Endothelial cell of umbilical vein (primary cell): ENCODE measurements at regions not wholly inside any gene's neighbourhood (a gene's known extent, or its start where the extent isn't known, plus 50 kb on each side); places are given as distances from the start of the nearest gene placed in this dataset.

Experiments used
- BruUV-seq: library from RNA; stranded (reverse); fragments of 400-500 nt; replicated peaks from 2 replicates; lab custom pipeline; 2021; lab: Mats Ljungman, UMichigan
- CTCF ChIA-PET: fragments of 300-600, 350-600 bp; sonication (Branson Sonifier 250); formaldehyde crosslinking; loops from one replicate; lab custom pipeline; 2021; ENCODE audit warnings: antibody characterized with exemption, inconsistent platforms; lab: Charles Lee
- POLR2A ChIA-PET: fragments of 300-600, 350-600 bp; sonication (Branson Sonifier 250); formaldehyde crosslinking; loops from one replicate; lab custom pipeline; 2021; ENCODE audit warnings: antibody characterized with exemption, inconsistent platforms; lab: Charles Lee
- DNase-seq: peaks from one replicate; pipeline ENCODE4 v3.0.0-alpha.2; 2011; ENCODE audit warnings: low read depth, low spot score
- FAIRE-seq: peaks from 2 replicates; lab custom pipeline; 2011; peaks lifted over from hg19 to GRCh38; lab: Jason Lieb, UNC
- H2AFZ ChIP-seq: 2 replicates; pipeline ENCODE4 v1.6.0; 2012; ENCODE audit warnings: low read depth, low read length, control low read depth, inconsistent platforms
- H3K27ac ChIP-seq: 2 replicates; pipeline ENCODE4 v1.5.1; 2011; ENCODE audit warnings: low read depth, mild to moderate bottlenecking, control low read depth, low read length, moderate library complexity; ENCODE audit not compliant: insufficient read depth
- H3K27me3 ChIP-seq, 2 experiments: 2 replicates each; pipeline versions ENCODE4 v1.6.0 to v1.6.1; 2011; ENCODE audit warnings: low read length in 2 of 2, mixed read lengths in 1 of 2; ENCODE audit not compliant: control insufficient read depth in 2 of 2, insufficient read depth in 2 of 2
- H3K36me3 ChIP-seq, 2 experiments: 2 replicates in 1 of 2; 3 replicates in 1 of 2; pipeline ENCODE4 v1.5.1; 2011; ENCODE audit warnings: low read length in 2 of 2, mild to moderate bottlenecking in 1 of 2, moderate library complexity in 1 of 2; ENCODE audit not compliant: control insufficient read depth in 2 of 2, insufficient read depth in 2 of 2; ENCODE audit errors: extremely low read depth in 1 of 2
- H3K4me1 ChIP-seq: 3 replicates; pipeline ENCODE4 v1.5.1; 2011; ENCODE audit warnings: mild to moderate bottlenecking, low read length; ENCODE audit not compliant: control insufficient read depth, insufficient read depth; ENCODE audit errors: extremely low read depth
- H3K4me2 ChIP-seq: 2 replicates; pipeline ENCODE4 v1.6.1; 2011; ENCODE audit warnings: low read length, control low read depth, mixed read lengths; ENCODE audit not compliant: insufficient read depth
- H3K4me3 ChIP-seq, 3 experiments: fragments of 200-600 bp in 1 of 3; sonication (generic), shearing (Covaris generic) in 1 of 3; replicated peaks in 1 of 3; 2 replicates each; pipeline ENCODE4 v1.5.1; 2011 to 2016; ENCODE audit warnings: control low read depth in 3 of 3, low read length in 3 of 3, mild to moderate bottlenecking in 2 of 3, inconsistent platforms in 1 of 3, low read depth in 1 of 3, moderate library complexity in 1 of 3; ENCODE audit not compliant: insufficient read depth in 1 of 3
- H3K79me2 ChIP-seq: 2 replicates; pipeline ENCODE4 v1.6.0; 2012; ENCODE audit warnings: low read length, inconsistent platforms; ENCODE audit not compliant: control insufficient read depth, insufficient read depth
- H3K9ac ChIP-seq: replicated peaks from 2 replicates; pipeline ENCODE3; 2011; ENCODE audit warnings: low read length, control low read depth; ENCODE audit not compliant: insufficient read depth; ENCODE audit errors: extremely low read depth
- H3K9me1 ChIP-seq: replicated peaks from 3 replicates; pipeline ENCODE4 v1.6.0; 2011; ENCODE audit warnings: mild to moderate bottlenecking, low read length; ENCODE audit not compliant: control insufficient read depth, insufficient read depth; ENCODE audit errors: extremely low read depth
- H3K9me3 ChIP-seq: replicated peaks from 2 replicates; pipeline ENCODE4 v1.5.1; 2012; ENCODE audit warnings: low read length, inconsistent platforms; ENCODE audit not compliant: control insufficient read depth, insufficient read depth
- H4K20me1 ChIP-seq: replicated peaks from 2 replicates; pipeline ENCODE3; 2011; ENCODE audit warnings: mild to moderate bottlenecking, low read length; ENCODE audit not compliant: control insufficient read depth, insufficient read depth; ENCODE audit errors: extremely low read depth
- EZH2 ChIP-seq: IDR thresholded peaks from 2 replicates; pipeline ENCODE4 v1.6.1; 2012; ENCODE audit warnings: borderline replicate concordance, low read depth, mild to moderate bottlenecking, moderate library complexity, low read length, inconsistent platforms; ENCODE audit not compliant: severe bottlenecking
- FOS ChIP-seq: IDR thresholded peaks from 2 replicates; pipeline ENCODE4 v1.6.1; 2011; ENCODE audit warnings: mild to moderate bottlenecking, low read length, moderate library complexity, borderline replicate concordance; ENCODE audit not compliant: insufficient read depth
- GATA2 ChIP-seq: IDR thresholded peaks from 2 replicates; pipeline ENCODE4 v1.7.0; 2011; ENCODE audit warnings: low read depth, mild to moderate bottlenecking, moderate library complexity, mixed read lengths, low read length; ENCODE audit not compliant: insufficient read length, insufficient read depth
- JUN ChIP-seq: IDR thresholded peaks from 2 replicates; pipeline ENCODE4 v1.6.1; 2011; ENCODE audit warnings: borderline replicate concordance, low read depth; ENCODE audit not compliant: insufficient read length, insufficient read depth
- MYC ChIP-seq: IDR thresholded peaks from one replicate; pipeline ENCODE4 v1.6.1; 2011; ENCODE audit warnings: mild to moderate bottlenecking, low read depth, low read length
- POLR2A ChIP-seq: IDR thresholded peaks from 2 replicates; pipeline ENCODE4 v1.6.1; 2012; ENCODE audit warnings: low read depth, mild to moderate bottlenecking, control low read depth, low read length
- POLR2AphosphoS5 ChIP-seq: IDR thresholded peaks from 2 replicates; pipeline ENCODE4 v1.6.1; 2012; ENCODE audit warnings: low read depth, mild to moderate bottlenecking, control low read depth, low read length, moderate library complexity; ENCODE audit not compliant: insufficient read depth
- dilution Hi-C: fragments of 300-500 bp; cut with MboI; formaldehyde crosslinking; loops from one replicate; pipeline ENCODE4 v1.15.0; 2019; ENCODE audit warnings: low sequenced_read_pairs; ENCODE audit not compliant: extremely low pct_ligation_motif_present
- intact Hi-C: fragments of 100-400 bp; cut with micrococcal nuclease; formaldehyde crosslinking; loops from one replicate; pipeline ENCODE4 v1.10.0; 2022
- TF ChIP-seq, protein P1 (sequence below): IDR thresholded peaks from 2 replicates; pipeline ENCODE4 v1.6.1; 2011; ENCODE audit not compliant: insufficient read depth, insufficient read length
- TF ChIP-seq, protein P2 (sequence below), 2 donors: IDR thresholded peaks; 1 replicate in 1 of 2; 2 replicates in 1 of 2; pipeline ENCODE4 v1.5.1; 2011; ENCODE audit warnings: low read length in 2 of 2, mild to moderate bottlenecking in 2 of 2, moderate library complexity in 2 of 2, control low read depth in 1 of 2, inconsistent platforms in 1 of 2, low read depth in 1 of 2; ENCODE audit not compliant: insufficient read depth in 1 of 2; ENCODE audit errors: extremely low read depth in 1 of 2

DNA sequence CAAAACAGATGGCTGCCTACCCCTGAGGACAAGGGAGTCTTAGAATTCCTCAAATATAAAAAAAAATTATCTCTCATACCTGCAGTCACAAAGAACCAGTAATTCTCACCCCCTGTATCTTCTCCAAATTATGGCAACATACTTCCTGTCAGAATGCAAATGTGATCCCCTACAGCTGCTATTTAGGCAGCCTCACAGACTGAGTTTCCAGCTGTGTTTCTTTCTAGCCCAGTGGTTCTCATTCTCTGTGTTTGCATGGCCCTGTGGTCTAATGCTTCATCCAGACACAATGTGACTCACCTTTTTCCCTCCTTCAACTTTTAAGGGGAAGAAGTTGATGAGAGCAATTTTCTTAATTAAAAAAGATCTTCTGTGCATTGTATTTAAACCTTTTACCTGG, 726.3 kb downstream of the TSN start:
- H3K36me3 ChIP-seq: no peaks in the 10 kb centered on the region
- TF ChIP-seq MYC (no peak), JUN (no peak), POLR2AphosphoS5 (no peak), POLR2A (no peak), FOS (no peak), GATA2 (no peak), EZH2 (no peak)
- TF ChIP-seq, protein P1, sequence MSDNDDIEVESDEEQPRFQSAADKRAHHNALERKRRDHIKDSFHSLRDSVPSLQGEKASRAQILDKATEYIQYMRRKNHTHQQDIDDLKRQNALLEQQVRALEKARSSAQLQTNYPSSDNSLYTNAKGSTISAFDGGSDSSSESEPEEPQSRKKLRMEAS: no peak
- TF ChIP-seq, protein P2, sequence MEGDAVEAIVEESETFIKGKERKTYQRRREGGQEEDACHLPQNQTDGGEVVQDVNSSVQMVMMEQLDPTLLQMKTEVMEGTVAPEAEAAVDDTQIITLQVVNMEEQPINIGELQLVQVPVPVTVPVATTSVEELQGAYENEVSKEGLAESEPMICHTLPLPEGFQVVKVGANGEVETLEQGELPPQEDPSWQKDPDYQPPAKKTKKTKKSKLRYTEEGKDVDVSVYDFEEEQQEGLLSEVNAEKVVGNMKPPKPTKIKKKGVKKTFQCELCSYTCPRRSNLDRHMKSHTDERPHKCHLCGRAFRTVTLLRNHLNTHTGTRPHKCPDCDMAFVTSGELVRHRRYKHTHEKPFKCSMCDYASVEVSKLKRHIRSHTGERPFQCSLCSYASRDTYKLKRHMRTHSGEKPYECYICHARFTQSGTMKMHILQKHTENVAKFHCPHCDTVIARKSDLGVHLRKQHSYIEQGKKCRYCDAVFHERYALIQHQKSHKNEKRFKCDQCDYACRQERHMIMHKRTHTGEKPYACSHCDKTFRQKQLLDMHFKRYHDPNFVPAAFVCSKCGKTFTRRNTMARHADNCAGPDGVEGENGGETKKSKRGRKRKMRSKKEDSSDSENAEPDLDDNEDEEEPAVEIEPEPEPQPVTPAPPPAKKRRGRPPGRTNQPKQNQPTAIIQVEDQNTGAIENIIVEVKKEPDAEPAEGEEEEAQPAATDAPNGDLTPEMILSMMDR (IDR thresholded peaks at IDR 0.05; ENCODE audit: extremely low read depth in 1 of 2, insufficient read depth in 1 of 2, low read depth in 1 of 2, low read length in 2 of 2): no peak
- H3K4me2 ChIP-seq: no peak overlapping the region
- H3K79me2 ChIP-seq: no peaks in the 10 kb centered on the region
- dilution Hi-C loops: no loop called here
- peaks cover 2% of the 10 kb centered on the region for H3K9me3 ChIP-seq
- BruUV-seq: no TSS peak
- no peak overlapping the region for H3K27ac ChIP-seq
- no peak for DNase-seq
- no peak for FAIRE-seq
- no peaks in the 10 kb centered on the region for H3K4me1 ChIP-seq
- H3K4me3 ChIP-seq: no peak overlapping the region
- no peaks in the 10 kb centered on the region for H3K27me3 ChIP-seq
- no peaks in the 10 kb centered on the region for H4K20me1 ChIP-seq
- CTCF ChIA-PET: no interaction called here
- POLR2A ChIA-PET: no interaction called here
- intact Hi-C loops: no loop called here
- H3K9ac ChIP-seq: no peak overlapping the region
- H3K9me1 ChIP-seq: no peaks in the 10 kb centered on the region
- H2AFZ ChIP-seq: no peak overlapping the region
